Activated T-cell treated with anti-CD3 and anti-CD28 coated beads for 1 hour (primary cell): ENCODE measurements at regions not wholly inside any gene's neighbourhood (a gene's known extent, or its start where the extent isn't known, plus 50 kb on each side); places are given as distances from the start of the nearest gene placed in this dataset.

Experiments
- DNase-seq: peaks from one replicate; pipeline ENCODE4 v3.0.0-alpha.2; 2020; ENCODE audit warnings: low read depth

GRCh38 chr14:65320661-65321308, 91.7 kb upstream of the FUT8 start:
- DNase-seq = no peak

GRCh38 chr14:65321370-65321875, 91.1 kb upstream of the FUT8 start:
- no peak for DNase-seq

DNA sequence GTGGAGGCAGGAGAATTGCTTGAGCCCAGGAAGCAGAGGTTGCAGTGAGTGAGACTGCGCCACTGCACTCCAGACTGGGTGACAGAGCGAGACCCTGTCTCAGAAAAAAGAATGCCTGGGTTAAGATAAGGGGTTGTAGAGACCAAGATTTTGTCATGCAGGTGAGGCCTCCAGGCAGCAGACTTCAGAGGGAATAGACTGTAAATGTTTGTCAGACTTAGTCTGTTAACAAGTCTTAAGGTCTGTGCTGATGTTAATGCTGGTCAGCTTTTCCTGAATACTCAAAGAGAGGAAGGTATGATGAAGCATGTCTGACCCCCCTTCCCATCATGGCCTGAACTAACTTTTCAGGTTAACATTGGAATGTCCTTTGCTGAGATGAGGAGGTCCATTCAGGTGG, 83.0 kb upstream of the FUT8 start:
- no peak for DNase-seq

GRCh38 chr14:65329911-65330310, 82.6 kb upstream of the FUT8 start:
- DNase-seq = no peak

DNA sequence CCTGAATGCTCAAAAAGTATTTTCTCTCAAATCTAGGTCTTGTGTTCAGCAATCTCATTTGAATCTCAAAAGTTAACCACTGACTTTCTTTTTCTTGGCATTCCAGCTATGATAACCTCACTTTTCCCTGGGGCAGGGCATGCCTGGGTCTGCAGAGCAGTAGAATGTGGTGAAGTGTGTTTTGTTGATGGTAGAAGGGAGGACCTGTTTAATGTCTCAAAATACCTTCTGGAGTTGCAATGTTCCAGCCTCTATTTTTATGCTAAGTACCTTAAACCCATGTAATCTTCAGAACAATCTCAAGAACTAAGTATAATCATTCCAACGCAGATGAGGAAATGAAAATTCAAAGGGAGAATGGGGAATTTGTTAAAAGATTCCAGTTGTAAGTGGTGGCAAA, 82.1 kb upstream of the FUT8 start:
- no peak for DNase-seq

DNA sequence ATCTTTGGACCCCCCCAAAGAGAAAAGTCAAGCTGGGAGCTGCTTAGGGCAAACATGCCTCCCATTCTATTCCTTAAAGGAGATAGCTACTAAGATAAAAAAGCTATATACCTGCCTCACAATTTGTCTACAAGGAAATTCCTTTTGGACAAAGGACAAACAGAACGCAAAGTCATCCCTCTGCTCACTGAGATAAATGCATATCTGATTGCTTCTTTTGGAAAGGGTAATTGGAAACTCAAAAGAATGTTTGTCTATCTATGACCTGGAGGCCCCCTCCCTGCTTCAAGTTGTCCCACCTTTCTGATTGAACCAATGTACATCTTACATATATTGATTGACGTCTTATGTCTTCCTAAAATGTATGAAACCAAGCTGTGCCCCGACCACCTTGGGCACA, 80.9 kb upstream of the FUT8 start:
- DNase-seq = no peak

GRCh38 chr14:65332141-65332871, 80.2 kb upstream of the FUT8 start:
- DNase-seq = no peak

GRCh38 chr14:65333943-65334687, 78.4 kb upstream of the FUT8 start:
- DNase-seq = no peak

- no peak for DNase-seq
Measured at GRCh38 chr14:65334765-65335410, 77.6 kb upstream of the FUT8 start.

GRCh38 chr14:65335411-65335947, 77.1 kb upstream of the FUT8 start:
- DNase-seq = no peak

DNA sequence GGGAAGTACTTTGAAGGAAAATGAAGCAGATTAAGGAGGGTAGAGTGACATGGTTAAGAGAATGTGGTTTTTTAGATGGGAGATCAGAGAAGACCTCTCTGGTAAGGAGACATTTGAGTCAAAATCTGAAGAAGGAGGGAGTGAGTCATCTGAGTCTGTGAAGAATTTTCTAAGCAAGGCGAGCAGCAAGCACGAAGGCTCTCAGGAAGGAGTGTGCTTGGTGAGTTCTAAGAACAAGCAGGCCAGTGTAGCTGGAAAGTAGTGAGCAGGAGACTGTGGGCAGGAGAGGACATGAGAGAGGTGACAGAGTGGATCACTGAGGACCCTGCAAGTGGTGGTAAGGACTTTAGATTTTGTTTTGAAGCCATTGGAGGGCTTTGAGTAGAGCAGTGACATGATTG, 76.3 kb upstream of the FUT8 start:
- no peak for DNase-seq

DNA sequence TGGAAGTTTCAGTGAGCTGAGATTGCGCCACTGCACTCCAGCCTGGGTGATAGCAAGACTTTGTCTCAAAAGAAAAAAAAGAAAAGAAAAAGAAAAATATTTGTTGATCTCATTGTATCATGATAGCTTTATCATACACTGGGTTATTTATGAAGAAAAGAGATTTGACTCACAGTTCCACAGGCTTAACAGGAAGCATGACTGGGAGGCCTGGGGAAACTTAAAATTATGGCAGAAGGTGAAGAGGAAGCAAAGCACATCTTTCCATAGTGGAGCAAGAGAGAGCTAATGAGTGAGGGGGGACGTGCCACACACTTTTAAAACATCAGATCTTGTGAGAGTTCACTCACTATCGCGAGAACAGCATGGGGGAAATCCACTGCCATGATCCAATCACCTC, 72.7 kb upstream of the FUT8 start:
- DNase-seq = no peak

- no peak for DNase-seq
Measured at GRCh38 chr14:65344011-65344410, 68.5 kb upstream of the FUT8 start.

DNA sequence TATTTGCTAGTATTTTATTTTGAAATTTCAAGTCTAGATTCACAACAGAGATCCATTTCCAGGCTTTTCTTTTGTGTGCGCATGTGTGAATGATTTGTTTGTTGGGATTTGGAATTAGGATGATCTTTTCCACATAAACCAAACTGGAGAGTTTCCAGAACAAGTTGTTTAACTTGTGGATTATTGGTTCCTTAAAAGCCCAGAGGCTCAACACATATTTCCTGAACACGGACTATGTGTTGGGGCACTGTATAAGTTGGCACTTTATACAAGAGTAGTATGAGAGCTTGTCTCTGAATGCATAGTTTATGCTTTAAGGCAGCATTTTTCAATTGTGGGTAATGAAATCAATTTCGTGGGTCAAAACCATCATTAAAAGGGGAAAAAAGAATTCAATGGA, 67.3 kb upstream of the FUT8 start:
- DNase-seq = no peak

DNA sequence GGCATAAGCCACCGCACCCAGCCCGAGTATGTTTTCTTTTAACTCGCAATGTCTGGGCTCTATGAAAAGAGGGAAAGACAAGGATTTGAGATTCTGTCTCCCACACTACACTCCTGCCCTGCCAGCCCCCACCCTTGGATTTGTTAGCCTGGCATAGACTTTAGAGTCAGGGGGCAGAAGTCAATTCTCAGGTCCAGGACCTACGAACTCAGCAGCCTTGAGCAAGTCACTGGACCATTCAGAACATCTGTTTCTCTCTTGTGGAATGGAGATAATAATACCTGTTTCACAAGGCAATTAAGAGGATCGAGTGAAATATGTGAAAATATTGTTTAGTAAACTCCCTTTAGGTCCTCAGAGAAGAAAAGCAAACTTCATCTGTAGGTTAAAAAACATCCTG, 66.1 kb upstream of the FUT8 start:
- DNase-seq = no peak

DNA sequence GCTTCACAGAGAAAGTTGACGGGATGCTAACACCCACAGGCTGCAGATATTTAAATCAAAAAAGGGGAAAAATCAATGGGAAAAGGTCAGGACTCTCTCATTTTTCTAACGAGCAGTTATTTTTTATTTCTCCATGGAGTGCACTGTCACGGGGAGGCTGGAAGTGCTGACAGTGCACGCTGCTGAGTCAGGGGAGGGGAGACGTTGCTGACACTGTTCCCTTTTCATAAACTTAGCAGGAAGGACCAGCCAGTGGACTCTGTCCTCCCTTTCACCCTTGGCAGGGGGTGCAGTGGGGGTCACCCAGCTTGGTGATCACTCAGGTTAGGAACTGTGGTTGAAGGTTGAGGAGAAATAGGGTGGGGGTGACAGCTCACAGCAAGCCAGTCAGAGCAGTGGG, 65.6 kb upstream of the FUT8 start:
- DNase-seq = no peak

- no peak for DNase-seq
Measured at GRCh38 chr14:65348137-65348536, 64.4 kb upstream of the FUT8 start.

DNA sequence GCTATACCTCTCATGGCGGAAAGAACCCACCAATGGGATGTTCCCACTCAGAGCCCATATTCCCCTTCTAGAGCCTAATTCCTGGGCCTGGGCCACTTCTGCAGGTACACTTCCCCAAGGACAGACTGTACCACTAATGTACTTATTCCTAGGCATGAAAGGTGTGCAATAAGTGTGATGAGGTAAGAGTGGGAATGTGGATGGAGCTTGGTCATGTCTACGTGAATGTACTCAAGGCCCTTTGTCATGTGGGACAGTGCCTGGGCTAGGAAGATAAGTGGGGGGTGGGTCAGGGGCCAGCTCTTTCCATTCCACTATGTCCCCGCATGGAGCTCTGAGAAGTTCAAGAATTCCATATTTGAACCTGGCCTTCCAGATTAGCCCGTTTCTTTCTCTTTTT, 63.4 kb upstream of the FUT8 start:
- DNase-seq = no peak

GRCh38 chr14:65351493-65352194, 60.9 kb upstream of the FUT8 start:
- DNase-seq = no peak

DNA sequence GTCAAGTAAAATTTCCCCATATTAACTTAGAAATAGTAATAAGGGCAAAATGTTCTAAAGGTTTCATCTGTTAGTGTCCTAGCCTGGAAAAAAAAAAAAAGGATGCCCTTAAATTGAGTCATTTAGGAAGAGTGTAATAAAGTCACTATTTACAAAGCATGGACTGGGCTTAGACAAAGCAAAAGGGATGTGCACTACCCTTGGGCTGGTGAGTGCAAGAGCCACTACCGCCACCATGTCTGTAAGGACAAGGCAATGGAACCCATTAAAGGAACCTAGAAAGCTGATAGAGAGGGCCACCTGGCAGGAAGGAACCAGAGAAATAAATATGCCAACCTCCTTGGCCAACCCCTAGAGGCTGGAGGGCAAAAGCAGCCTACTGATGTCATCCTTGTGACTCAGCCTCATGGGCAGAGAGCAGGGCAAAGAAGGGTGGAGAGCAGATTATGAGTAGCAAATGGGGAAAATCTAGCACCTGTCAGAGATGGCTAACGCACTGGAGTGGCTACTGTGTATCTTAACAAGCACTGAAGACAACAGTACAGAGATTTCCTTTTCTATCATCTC, 59.5 kb upstream of the FUT8 start:
- no peak for DNase-seq

- no peak for DNase-seq
Measured at GRCh38 chr14:65354131-65354530, 58.4 kb upstream of the FUT8 start.
